Fibroblast of lung (primary cell): ENCODE measurements at regions not wholly inside any gene's neighbourhood (a gene's known extent, or its start where the extent isn't known, plus 50 kb on each side); places are given as distances from the start of the nearest gene placed in this dataset.
A peak's percentile ranks its signal among the peaks of the same experiment; 100 is the strongest.

Experiments
- DNase-seq, 2 donors: peaks; one replicate each; pipeline versions ENCODE4 v3.0.0 to v3.0.0-alpha.2; 2010; ENCODE audit warnings: low read depth in 2 of 2
- H2AFZ ChIP-seq: 2 replicates; pipeline ENCODE4 v1.5.1; 2012; ENCODE audit warnings: low read length, control low read depth, inconsistent platforms
- H3K27ac ChIP-seq: 2 replicates; pipeline ENCODE4 v1.5.1; 2011; ENCODE audit warnings: low read length, control low read depth; ENCODE audit not compliant: insufficient read depth
- H3K27me3 ChIP-seq: 2 replicates; pipeline ENCODE4 v1.5.1; 2011; ENCODE audit warnings: mild to moderate bottlenecking, low read length; ENCODE audit not compliant: control insufficient read depth, insufficient read depth
- H3K36me3 ChIP-seq: 2 replicates; pipeline ENCODE4 v1.5.1; 2011; ENCODE audit warnings: low read length; ENCODE audit not compliant: control insufficient read depth, insufficient read depth
- H3K4me1 ChIP-seq: 2 replicates; pipeline ENCODE4 v1.5.1; 2011; ENCODE audit warnings: low read length; ENCODE audit not compliant: control insufficient read depth, insufficient read depth; ENCODE audit errors: extremely low read depth
- H3K4me2 ChIP-seq: 2 replicates; pipeline ENCODE4 v1.5.1; 2011; ENCODE audit warnings: low read length, control low read depth; ENCODE audit not compliant: insufficient read depth; ENCODE audit errors: extremely low read depth
- H3K4me3 ChIP-seq, 4 experiments: fragments of 200-600 bp in 1 of 4; sonication (generic) in 1 of 4; replicated peaks in 1 of 4; 2 replicates each; pipeline ENCODE4 v1.5.1; 2011 to 2016; ENCODE audit warnings: low read length in 4 of 4, low read depth in 3 of 4, mild to moderate bottlenecking in 3 of 4, control low read depth in 2 of 4, inconsistent platforms in 1 of 4, mixed read lengths in 1 of 4; ENCODE audit not compliant: insufficient read depth in 1 of 4; ENCODE audit errors: control extremely low read depth in 1 of 4
- H3K79me2 ChIP-seq: 2 replicates; pipeline ENCODE4 v1.5.1; 2012; ENCODE audit warnings: mild to moderate bottlenecking, low read length, inconsistent platforms; ENCODE audit not compliant: control insufficient read depth, insufficient read depth
- H3K9ac ChIP-seq: 2 replicates; pipeline ENCODE4 v1.5.1; 2011; ENCODE audit warnings: mild to moderate bottlenecking, low read length, control low read depth; ENCODE audit not compliant: insufficient read depth
- H3K9me3 ChIP-seq: 2 replicates; pipeline ENCODE4 v1.5.1; 2012; ENCODE audit warnings: low read depth, low read length; ENCODE audit not compliant: control insufficient read depth, insufficient read depth
- H4K20me1 ChIP-seq: 2 replicates; pipeline ENCODE4 v1.5.1; 2011; ENCODE audit warnings: low read length; ENCODE audit not compliant: control insufficient read depth, insufficient read depth; ENCODE audit errors: extremely low read depth
- EZH2 ChIP-seq: IDR thresholded peaks from 2 replicates; pipeline ENCODE4 v1.5.1; 2012; ENCODE audit warnings: low read length, control low read depth, mild to moderate bottlenecking; ENCODE audit errors: missing control alignments
- TF ChIP-seq, protein P1 (sequence below), 2 donors: IDR thresholded peaks in 1 of 2; conservative IDR thresholded peaks in 1 of 2; 1 replicate in 1 of 2; 2 replicates in 1 of 2; pipeline ENCODE4 v1.5.1; 2011 to 2012; ENCODE audit warnings: low read length in 2 of 2, control low read depth in 1 of 2, inconsistent platforms in 1 of 2, low read depth in 1 of 2, mild to moderate bottlenecking in 1 of 2

DNA sequence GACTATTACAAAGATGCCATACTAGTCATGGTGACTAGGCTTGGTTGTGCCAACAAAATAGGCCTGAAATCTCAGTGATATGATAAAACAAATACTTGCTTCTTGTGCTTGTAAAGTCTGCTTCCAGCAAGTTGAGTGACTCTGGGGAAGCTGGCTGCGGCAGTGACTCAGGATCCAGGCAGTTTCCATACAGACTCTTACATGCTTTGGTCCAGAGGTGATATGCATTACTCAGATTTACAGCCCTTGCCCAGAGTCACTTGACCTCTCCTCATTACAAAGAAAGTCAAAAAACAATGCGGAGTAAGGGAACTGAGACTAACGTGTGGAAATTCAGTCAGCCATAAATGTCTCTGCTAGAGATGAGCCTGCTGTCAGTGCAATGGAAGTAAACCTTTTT is 387.5 kb downstream of the KCNA4 start:
- Histone ChIP-seq H3K9ac (no peak overlapping the region), H3K4me1 (no peaks in the 10 kb centered on the region), H3K4me2 (no peak overlapping the region), H3K27ac (no peak overlapping the region), H4K20me1 (no peaks in the 10 kb centered on the region), H2AFZ (no peak overlapping the region), H3K4me3 (no peak overlapping the region), H3K36me3 (no peaks in the 10 kb centered on the region), H3K9me3 (no peaks in the 10 kb centered on the region), H3K27me3 (no peaks in the 10 kb centered on the region), H3K79me2 (no peaks in the 10 kb centered on the region)
- DNase-seq = peak in 1 of 2 donors; percentile 80
- TF ChIP-seq, protein P1, sequence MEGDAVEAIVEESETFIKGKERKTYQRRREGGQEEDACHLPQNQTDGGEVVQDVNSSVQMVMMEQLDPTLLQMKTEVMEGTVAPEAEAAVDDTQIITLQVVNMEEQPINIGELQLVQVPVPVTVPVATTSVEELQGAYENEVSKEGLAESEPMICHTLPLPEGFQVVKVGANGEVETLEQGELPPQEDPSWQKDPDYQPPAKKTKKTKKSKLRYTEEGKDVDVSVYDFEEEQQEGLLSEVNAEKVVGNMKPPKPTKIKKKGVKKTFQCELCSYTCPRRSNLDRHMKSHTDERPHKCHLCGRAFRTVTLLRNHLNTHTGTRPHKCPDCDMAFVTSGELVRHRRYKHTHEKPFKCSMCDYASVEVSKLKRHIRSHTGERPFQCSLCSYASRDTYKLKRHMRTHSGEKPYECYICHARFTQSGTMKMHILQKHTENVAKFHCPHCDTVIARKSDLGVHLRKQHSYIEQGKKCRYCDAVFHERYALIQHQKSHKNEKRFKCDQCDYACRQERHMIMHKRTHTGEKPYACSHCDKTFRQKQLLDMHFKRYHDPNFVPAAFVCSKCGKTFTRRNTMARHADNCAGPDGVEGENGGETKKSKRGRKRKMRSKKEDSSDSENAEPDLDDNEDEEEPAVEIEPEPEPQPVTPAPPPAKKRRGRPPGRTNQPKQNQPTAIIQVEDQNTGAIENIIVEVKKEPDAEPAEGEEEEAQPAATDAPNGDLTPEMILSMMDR (conservative IDR thresholded peaks at IDR 0.05 in 1 of 2, IDR thresholded peaks at IDR 0.05 in 1 of 2; ENCODE audit: low read depth in 1 of 2, low read length in 2 of 2) = no peak
- TF ChIP-seq EZH2 = no peak

DNA sequence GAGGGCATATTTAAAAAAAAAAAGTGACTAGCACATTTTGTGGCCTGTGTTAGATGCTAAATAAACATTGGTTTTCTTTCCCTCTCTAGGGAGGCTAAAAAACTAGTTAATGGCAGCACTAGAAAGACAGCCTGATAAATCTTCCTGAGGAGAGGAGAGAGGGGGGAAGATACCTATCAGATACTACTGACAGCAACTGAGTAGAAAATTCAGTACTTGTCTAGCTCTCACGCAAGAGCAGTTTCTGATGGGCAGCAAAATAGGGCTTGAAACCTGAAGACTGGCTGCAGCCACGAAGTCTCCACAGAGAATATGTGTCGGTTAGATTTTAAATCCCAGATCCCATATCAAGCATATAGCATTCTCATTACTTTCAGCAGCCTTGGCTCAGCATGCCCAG is 388.2 kb downstream of the KCNA4 start:
- Histone ChIP-seq H3K4me1 (no peaks in the 10 kb centered on the region), H3K27ac (no peak overlapping the region), H3K9me3 (no peaks in the 10 kb centered on the region), H3K4me3 (no peak overlapping the region), H2AFZ (no peak overlapping the region), H3K79me2 (no peaks in the 10 kb centered on the region), H3K36me3 (no peaks in the 10 kb centered on the region), H3K4me2 (no peak overlapping the region), H4K20me1 (no peaks in the 10 kb centered on the region), H3K27me3 (no peaks in the 10 kb centered on the region), H3K9ac (no peak overlapping the region)
- TF ChIP-seq, protein P1 (conservative IDR thresholded peaks at IDR 0.05 in 1 of 2, IDR thresholded peaks at IDR 0.05 in 1 of 2; ENCODE audit: low read depth in 1 of 2, low read length in 2 of 2) = no peak
- TF ChIP-seq EZH2 = no peak
- no peak for DNase-seq

DNA sequence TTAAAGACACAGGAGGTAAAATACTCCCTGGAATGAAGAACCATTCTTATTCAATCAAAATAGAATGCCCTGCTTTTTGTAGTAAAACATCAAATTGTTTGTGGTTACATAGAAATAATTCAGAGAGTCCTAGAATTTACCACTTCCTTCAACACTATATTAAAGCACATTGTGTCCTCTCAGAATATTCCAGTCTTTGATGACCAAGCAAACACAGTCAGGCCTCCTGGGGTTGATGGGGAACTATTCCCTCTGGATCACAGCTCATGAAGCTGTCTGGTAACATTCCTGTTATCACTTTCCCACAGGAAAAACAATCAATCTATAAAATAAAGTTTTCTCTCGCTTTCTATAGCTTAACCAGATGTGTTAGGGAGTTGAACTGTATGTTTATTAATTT is 389.3 kb downstream of the KCNA4 start:
- no peak for DNase-seq
- Histone ChIP-seq H2AFZ (no peak overlapping the region), H3K79me2 (no peaks in the 10 kb centered on the region), H3K9ac (no peak overlapping the region), H4K20me1 (no peaks in the 10 kb centered on the region), H3K4me2 (no peak overlapping the region), H3K9me3 (no peaks in the 10 kb centered on the region), H3K4me3 (no peak overlapping the region), H3K36me3 (no peaks in the 10 kb centered on the region), H3K27ac (no peak overlapping the region), H3K4me1 (no peaks in the 10 kb centered on the region), H3K27me3 (no peaks in the 10 kb centered on the region)
- no peak for TF ChIP-seq EZH2
- TF ChIP-seq, protein P1 (conservative IDR thresholded peaks at IDR 0.05 in 1 of 2, IDR thresholded peaks at IDR 0.05 in 1 of 2; ENCODE audit: low read depth in 1 of 2, low read length in 2 of 2) = no peak
